A673 (cell line): ENCODE measurements at regions not wholly inside any gene's neighbourhood (a gene's known extent, or its start where the extent isn't known, plus 50 kb on each side); places are given as distances from the start of the nearest gene placed in this dataset.
A peak's percentile ranks its signal among the peaks of the same experiment; 100 is the strongest.

Experiments used
- BruUV-seq: library from RNA; stranded (reverse); fragments of 400-500 nt; replicated peaks from 2 replicates; lab custom pipeline; 2021; lab: Mats Ljungman, UMichigan
- CTCF ChIA-PET: fragments of 300-600 bp; sonication (Branson Sonifier 250); formaldehyde crosslinking; loops from one replicate; lab custom pipeline; 2022; ENCODE audit warnings: antibody characterized with exemption; lab: Charles Lee
- POLR2A ChIA-PET: fragments of 300-600 bp; sonication (Branson Sonifier 250); formaldehyde crosslinking; loops from one replicate; lab custom pipeline; 2022; ENCODE audit warnings: antibody characterized with exemption; ENCODE audit not compliant: low non-redundant PET; lab: Charles Lee
- DNase-seq: peaks from one replicate; pipeline ENCODE4 v3.0.0-alpha.2; 2015; ENCODE audit warnings: low spot score
- H3K27ac ChIP-seq: fragments of 200-600 bp; sonication (generic); 2 replicates; pipeline ENCODE4 v1.5.1; 2016; ENCODE audit warnings: mixed run types, low read depth, mild to moderate bottlenecking, mixed read lengths, antibody characterized with exemption, low read length; ENCODE audit not compliant: poor library complexity, severe bottlenecking
- H3K27me3 ChIP-seq: fragments of 200-600 bp; sonication (generic); replicated peaks from 2 replicates; pipeline ENCODE4 v1.6.1; 2017; ENCODE audit warnings: mixed run types, low read depth, mild to moderate bottlenecking, mixed read lengths, antibody characterized with exemption, low read length; ENCODE audit not compliant: insufficient read depth, poor library complexity
- H3K36me3 ChIP-seq: fragments of 200-600 bp; sonication (generic); 2 replicates; pipeline ENCODE4 v1.6.1; 2016; ENCODE audit warnings: mixed run types, mild to moderate bottlenecking, mixed read lengths, antibody characterized with exemption, low read length; ENCODE audit not compliant: insufficient read depth, poor library complexity, severe bottlenecking
- H3K4me1 ChIP-seq: fragments of 200-600 bp; sonication (generic); 2 replicates; pipeline ENCODE4 v1.6.1; 2017; ENCODE audit warnings: mixed run types, mild to moderate bottlenecking, mixed read lengths, antibody characterized with exemption, low read length; ENCODE audit not compliant: insufficient read depth, poor library complexity, severe bottlenecking
- H3K4me3 ChIP-seq: fragments of 200-600 bp; sonication (generic); 2 replicates; pipeline ENCODE4 v1.5.1; 2016; ENCODE audit warnings: low read depth, mixed run types, mild to moderate bottlenecking, mixed read lengths, low read length; ENCODE audit not compliant: poor library complexity, severe bottlenecking
- H3K9me3 ChIP-seq: fragments of 200-600 bp; sonication (generic); 2 replicates; pipeline ENCODE4 v1.6.1; 2016; ENCODE audit warnings: mixed run types, low read depth, mild to moderate bottlenecking, mixed read lengths, antibody characterized with exemption, low read length; ENCODE audit not compliant: poor library complexity, severe bottlenecking
- EZH2 ChIP-seq: fragments of 200-600 bp; sonication (generic); IDR thresholded peaks from 2 replicates; pipeline ENCODE4 v1.6.1; 2017; ENCODE audit warnings: borderline replicate concordance, low read depth, mild to moderate bottlenecking, mixed read lengths, antibody characterized with exemption, low read length; ENCODE audit not compliant: poor library complexity, severe bottlenecking
- intact Hi-C: fragments of 100-400 bp; cut with micrococcal nuclease; formaldehyde crosslinking; loops from one replicate; pipeline ENCODE4 v1.10.0; 2022; ENCODE audit not compliant: unreplicated experiment
- TF ChIP-seq, protein P1 (sequence below): fragments of 300-800, 200-600 bp; sonication (generic); conservative IDR thresholded peaks from 2 replicates; pipeline ENCODE4 v1.5.1; 2017; ENCODE audit warnings: low read depth, mild to moderate bottlenecking, antibody characterized with exemption, low read length, moderate library complexity, mixed read lengths

DNA sequence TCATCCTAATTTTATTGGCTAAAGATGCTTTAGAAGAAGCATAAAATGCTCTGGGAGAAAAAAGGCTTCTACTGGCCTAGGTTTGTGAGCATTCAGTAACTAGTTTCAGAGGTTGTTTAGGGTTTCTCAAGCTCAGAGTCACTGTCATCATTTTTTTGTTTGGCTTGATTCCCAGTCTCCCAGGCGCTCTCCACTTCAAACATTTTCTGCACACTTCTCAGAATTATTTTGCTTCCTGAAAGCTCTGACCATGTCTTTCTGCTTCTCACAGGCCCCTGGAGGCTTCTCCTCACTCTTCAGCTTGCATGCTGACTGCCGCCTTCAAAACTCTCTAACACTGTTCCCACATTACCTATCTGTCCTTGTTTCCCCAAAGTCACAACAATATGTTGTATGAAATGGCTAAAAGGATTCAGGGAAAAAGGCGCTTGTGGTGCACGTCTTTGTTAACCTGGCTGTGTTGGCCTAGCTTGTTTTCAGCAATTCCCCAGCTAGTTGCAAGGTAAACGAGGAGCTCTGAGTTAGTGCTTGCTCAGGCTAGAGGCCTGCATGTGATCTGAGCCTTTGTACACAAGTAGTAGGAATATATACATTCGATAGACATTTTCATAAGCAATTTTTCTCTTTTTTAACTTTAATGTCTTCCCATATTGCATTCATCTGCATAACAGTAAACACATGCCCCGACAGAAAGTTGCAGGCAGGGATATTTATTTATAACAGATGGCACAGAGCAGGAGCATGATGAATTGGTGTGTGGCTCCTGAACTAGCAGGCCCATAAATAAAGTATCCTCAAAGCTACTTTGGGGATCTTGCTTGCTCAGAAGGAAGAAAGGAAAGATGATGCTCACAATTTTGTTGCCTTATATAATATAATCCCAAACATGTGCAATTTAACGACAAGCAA is 129.2 kb upstream of the DPH6 start:
- intact Hi-C loops = no loop called here
- peaks cover 30% of the 10 kb centered on the region for H3K4me1 ChIP-seq
- H3K36me3 ChIP-seq = no peaks in the 10 kb centered on the region
- peak; percentile 69 for DNase-seq
- CTCF ChIA-PET = no interaction called here
- no peaks in the 10 kb centered on the region for H3K9me3 ChIP-seq
- POLR2A ChIA-PET = no interaction called here
- H3K4me3 ChIP-seq = no peak overlapping the region
- no peaks in the 10 kb centered on the region for H3K27me3 ChIP-seq
- BruUV-seq = no TSS peak
- H3K27ac ChIP-seq = peak overlapping the region; percentile 45
- TF ChIP-seq, protein P1, sequence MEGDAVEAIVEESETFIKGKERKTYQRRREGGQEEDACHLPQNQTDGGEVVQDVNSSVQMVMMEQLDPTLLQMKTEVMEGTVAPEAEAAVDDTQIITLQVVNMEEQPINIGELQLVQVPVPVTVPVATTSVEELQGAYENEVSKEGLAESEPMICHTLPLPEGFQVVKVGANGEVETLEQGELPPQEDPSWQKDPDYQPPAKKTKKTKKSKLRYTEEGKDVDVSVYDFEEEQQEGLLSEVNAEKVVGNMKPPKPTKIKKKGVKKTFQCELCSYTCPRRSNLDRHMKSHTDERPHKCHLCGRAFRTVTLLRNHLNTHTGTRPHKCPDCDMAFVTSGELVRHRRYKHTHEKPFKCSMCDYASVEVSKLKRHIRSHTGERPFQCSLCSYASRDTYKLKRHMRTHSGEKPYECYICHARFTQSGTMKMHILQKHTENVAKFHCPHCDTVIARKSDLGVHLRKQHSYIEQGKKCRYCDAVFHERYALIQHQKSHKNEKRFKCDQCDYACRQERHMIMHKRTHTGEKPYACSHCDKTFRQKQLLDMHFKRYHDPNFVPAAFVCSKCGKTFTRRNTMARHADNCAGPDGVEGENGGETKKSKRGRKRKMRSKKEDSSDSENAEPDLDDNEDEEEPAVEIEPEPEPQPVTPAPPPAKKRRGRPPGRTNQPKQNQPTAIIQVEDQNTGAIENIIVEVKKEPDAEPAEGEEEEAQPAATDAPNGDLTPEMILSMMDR = no peak
- no peak for TF ChIP-seq EZH2

DNA sequence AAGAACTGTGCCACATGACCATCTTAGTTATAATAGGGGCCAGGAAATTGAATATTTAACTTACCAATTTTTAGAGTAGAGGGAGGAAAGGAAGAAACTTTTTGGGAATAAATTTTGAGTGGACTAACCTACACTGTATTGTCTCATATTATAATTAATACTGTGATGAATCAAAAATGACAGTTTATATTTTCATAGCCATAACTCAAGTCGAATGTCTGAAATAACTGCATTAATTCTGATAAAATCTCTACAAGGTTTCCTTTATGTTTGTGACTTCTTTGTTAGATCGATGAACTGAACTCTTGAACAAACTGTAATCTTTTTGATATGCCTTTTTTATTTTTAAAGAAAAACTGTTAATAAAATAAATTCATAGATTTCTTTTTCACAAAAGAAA is 132.8 kb upstream of the DPH6 start:
- Histone ChIP-seq H3K27me3 (no peaks in the 10 kb centered on the region), H3K4me3 (no peak overlapping the region), H3K9me3 (no peaks in the 10 kb centered on the region), H3K36me3 (no peaks in the 10 kb centered on the region), H3K27ac (no peak overlapping the region), H3K4me1 (peaks cover 18% of the 10 kb centered on the region)
- BruUV-seq = no TSS peak
- intact Hi-C loops = no loop called here
- CTCF ChIA-PET = no interaction called here
- POLR2A ChIA-PET = no interaction called here
- no peak for DNase-seq
- TF ChIP-seq, protein P1 = no peak
- no peak for TF ChIP-seq EZH2

DNA sequence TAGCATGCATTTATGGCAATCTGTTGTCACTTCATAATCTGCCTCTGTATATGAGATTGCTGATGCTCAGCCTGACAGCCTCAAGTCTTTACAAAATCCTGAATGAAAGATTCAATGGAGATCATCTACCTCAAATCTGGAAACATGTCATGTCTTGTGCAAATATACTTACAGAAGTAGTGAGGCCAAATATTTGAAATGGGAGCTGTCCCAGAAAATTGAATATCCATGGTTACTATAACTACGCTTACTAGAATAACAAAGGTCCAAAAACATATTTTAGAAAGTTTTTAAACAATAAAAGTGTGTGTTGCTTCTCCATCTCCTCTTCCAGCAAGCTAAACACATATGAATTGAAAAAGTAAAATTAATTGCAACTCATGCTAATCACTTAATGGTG is 133.2 kb upstream of the DPH6 start:
- Histone ChIP-seq H3K27ac (no peak overlapping the region), H3K9me3 (no peaks in the 10 kb centered on the region), H3K4me1 (peaks cover 14% of the 10 kb centered on the region), H3K36me3 (no peaks in the 10 kb centered on the region), H3K27me3 (no peaks in the 10 kb centered on the region), H3K4me3 (no peak overlapping the region)
- TF ChIP-seq EZH2 = no peak
- TF ChIP-seq, protein P1 = no peak
- BruUV-seq = no TSS peak
- ChIA-PET POLR2A (no interaction called here), CTCF (no interaction called here)
- DNase-seq = no peak
- intact Hi-C loops = no loop called here
